Stimulated activated memory B cell treated with anti-CD40 and anti-IgM and Interleukin-4, amounts not matched to agents 10 μg/mL and 1 μg/mL and 100 μg/mL, for 72 hours (primary cell): ENCODE measurements at regions not wholly inside any gene's neighbourhood (a gene's known extent, or its start where the extent isn't known, plus 50 kb on each side); places are given as distances from the start of the nearest gene placed in this dataset.

Source experiments
- ATAC-seq: fragments of 150-1000 bp; cut with Tn5 transposase; 2 replicates; pipeline ENCODE4 v1.10.0; 2021
- H3K27ac Mint-ChIP-seq: one replicate; pipeline ENCODE4 v1.8.0; 2022; ENCODE audit warnings: mild to moderate bottlenecking, mixed read lengths
- H3K27me3 Mint-ChIP-seq: one replicate; pipeline ENCODE4 v1.8.0; 2022; ENCODE audit warnings: mixed read lengths
- H3K36me3 Mint-ChIP-seq: one replicate; pipeline ENCODE4 v1.8.0; 2022; ENCODE audit warnings: mixed read lengths
- H3K4me1 Mint-ChIP-seq: one replicate; pipeline ENCODE4 v1.8.0; 2022; ENCODE audit warnings: mixed read lengths
- H3K4me3 Mint-ChIP-seq: one replicate; pipeline ENCODE4 v1.8.0; 2022; ENCODE audit warnings: mild to moderate bottlenecking, moderate library complexity, mixed read lengths
- H3K9me3 Mint-ChIP-seq: one replicate; pipeline ENCODE4 v1.8.0; 2022; ENCODE audit warnings: mixed read lengths

DNA sequence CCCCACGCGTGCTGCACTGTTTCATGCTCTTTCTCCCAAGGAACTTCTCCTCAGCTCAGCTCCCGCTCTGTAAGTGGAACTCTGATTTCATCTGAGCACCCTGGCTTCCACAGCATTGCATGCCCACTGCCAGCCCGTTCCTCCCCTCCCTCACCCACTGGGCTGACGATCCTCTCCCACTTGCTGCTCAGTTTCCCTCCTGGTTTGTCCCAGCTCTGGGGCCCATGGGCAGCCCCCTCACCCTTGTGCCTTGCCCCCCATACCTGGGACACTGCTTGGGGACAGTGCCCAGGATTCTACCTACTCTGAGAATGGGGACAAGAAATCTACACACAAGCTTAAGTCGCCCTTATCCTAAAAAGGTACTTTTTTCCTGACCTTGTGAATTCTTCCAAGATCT lies 115.9 kb upstream of the C1QTNF9B start:
- H3K27me3 Mint-ChIP-seq = peaks cover 23% of the 10 kb centered on the region
- ATAC-seq = no peak
- H3K9me3 Mint-ChIP-seq = no peaks in the 10 kb centered on the region
- H3K36me3 Mint-ChIP-seq = no peaks in the 10 kb centered on the region
- no peaks in the 10 kb centered on the region for H3K4me1 Mint-ChIP-seq
- H3K27ac Mint-ChIP-seq = no peak overlapping the region
- H3K4me3 Mint-ChIP-seq = no peak overlapping the region

DNA sequence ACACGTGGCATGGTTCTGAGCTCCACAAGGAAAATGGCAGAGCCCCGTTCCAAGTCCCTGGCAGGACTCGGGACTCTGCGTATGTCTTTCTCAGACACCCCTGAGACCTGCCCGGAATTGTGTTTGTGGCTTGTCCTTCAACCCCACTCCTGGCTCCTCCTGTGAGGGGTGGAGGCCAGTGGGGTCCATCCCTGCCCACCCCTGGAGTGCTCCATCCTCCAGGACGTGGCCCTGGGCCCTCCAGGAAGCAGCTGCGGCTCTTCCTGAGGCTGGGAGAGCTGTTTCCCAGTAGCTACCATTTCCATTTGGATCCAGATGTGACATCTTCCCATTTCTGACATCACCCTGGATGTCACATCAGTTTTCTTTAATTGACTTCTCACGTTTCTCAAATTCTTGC lies 118.7 kb upstream of the C1QTNF9B start:
- Mint-ChIP-seq H3K27me3 (peaks cover 20% of the 10 kb centered on the region), H3K9me3 (no peaks in the 10 kb centered on the region), H3K4me1 (no peaks in the 10 kb centered on the region), H3K36me3 (no peaks in the 10 kb centered on the region), H3K27ac (no peak overlapping the region), H3K4me3 (no peak overlapping the region)
- no peak for ATAC-seq

DNA sequence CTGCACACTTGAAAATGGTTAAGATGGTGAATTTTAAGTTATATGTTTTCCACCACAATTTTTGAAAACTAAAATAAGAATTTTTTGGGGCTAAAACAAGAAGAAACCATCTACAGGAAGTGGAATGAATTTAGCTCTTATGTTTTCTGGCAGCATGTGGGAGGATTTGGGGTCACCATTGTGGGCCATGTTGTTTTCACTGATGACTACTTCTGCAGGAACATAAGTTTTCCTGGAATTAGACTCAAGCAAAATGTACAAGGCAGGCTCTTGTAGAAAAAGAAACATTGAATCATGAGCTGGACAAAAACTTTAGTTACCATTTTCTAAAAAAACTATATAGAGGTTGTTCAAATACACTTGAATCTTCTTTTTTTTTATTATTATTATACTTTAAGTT lies 125.3 kb upstream of the C1QTNF9B start:
- H3K27ac Mint-ChIP-seq = no peak overlapping the region

DNA sequence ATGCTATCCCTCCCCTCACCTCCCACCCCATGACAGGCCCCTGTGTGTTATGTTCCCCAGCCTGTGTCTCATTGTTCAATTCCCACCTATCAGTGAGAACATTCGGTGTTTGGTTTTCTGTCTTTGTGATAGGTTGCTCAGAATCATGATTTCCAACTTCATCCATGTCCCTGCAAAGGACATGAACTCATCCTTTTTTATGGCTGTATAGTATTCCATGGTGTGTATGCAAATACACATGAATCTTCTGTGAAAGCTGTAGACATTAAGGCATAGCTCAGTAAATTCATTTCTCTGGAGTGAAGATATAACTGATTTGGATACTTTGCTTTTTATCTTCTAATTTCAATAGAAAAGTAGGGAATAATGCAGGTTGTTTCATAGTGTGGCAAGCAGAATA lies 125.8 kb upstream of the C1QTNF9B start:
- no peak for ATAC-seq
- Mint-ChIP-seq H3K4me3 (no peak overlapping the region), H3K4me1 (no peaks in the 10 kb centered on the region), H3K9me3 (no peaks in the 10 kb centered on the region), H3K27me3 (peaks cover 9% of the 10 kb centered on the region), H3K36me3 (no peaks in the 10 kb centered on the region), H3K27ac (no peak overlapping the region)

More for the DNA sequence above, 125.3 kb upstream of the C1QTNF9B start:
- H3K27me3 Mint-ChIP-seq = peaks cover 9% of the 10 kb centered on the region
- H3K4me3 Mint-ChIP-seq = no peak overlapping the region
- no peak for ATAC-seq
- H3K36me3 Mint-ChIP-seq = no peaks in the 10 kb centered on the region
- H3K9me3 Mint-ChIP-seq = no peaks in the 10 kb centered on the region
- no peaks in the 10 kb centered on the region for H3K4me1 Mint-ChIP-seq

DNA sequence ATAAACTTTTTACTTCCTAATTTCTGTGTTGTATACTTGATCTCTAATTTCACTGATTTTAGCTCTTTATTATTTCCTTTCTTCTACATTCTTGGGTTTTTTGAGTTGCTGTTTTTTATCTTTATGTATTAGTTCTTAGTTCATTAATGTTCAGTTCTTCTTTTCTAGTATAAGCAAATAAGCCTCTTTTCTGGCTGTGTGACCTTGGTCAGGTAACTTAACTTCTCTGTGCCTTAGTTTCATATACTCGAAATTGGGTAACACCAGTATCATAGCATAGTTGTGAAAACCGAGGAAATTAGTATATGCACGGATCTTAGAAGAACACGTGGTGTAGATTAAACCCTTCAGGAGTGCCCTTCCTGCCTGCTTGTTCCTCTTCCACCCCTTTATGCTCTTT lies 130.2 kb upstream of the C1QTNF9B start:
- peaks cover 34% of the 10 kb centered on the region for H3K27me3 Mint-ChIP-seq
- ATAC-seq = no peak
- peaks cover 4% of the 10 kb centered on the region for H3K9me3 Mint-ChIP-seq
- no peaks in the 10 kb centered on the region for H3K4me1 Mint-ChIP-seq
- no peak overlapping the region for H3K27ac Mint-ChIP-seq
- no peak overlapping the region for H3K4me3 Mint-ChIP-seq
- no peaks in the 10 kb centered on the region for H3K36me3 Mint-ChIP-seq

DNA sequence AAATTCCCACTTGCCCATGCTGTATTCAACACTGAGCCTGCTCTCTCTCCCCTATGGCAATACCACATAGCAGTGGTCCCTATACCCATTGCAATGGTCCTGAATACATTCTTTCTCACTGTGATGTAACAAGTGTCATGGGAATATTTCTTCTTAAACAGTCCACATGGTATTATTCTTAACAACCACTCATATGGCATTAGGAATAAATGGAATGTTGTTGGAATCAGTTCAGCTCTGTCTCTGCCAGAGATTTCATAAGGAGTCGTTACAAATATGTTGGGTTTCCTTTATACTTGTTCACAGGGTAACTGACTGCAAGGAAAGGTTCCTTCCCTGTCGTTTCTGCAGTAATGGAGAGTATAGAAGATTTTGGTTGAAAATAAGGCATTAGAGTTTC lies 128.3 kb upstream of the SPATA13 start:
- H3K27me3 Mint-ChIP-seq = peaks cover 26% of the 10 kb centered on the region
- no peak for ATAC-seq
- H3K9me3 Mint-ChIP-seq = peaks cover 4% of the 10 kb centered on the region
- no peaks in the 10 kb centered on the region for H3K4me1 Mint-ChIP-seq
- H3K4me3 Mint-ChIP-seq = no peak overlapping the region
- no peak overlapping the region for H3K27ac Mint-ChIP-seq
- no peaks in the 10 kb centered on the region for H3K36me3 Mint-ChIP-seq

DNA sequence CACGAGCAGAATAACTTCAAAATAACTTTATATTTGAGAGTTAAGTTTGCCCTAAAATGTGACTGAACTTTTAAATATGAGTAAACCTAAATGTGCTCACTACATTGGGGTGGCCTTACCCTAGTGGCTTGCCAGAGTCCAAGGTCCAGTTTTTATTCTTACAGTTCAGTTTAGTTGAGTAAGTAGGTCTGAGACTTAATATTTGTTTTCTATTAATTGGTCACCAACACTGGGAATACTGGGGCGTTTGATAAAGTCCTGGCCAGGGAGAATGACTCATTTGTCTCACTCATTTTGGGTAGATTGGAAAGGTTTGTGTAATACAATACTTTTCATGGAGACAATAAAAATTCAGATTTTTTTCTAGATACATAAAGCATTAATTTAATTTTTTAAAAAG lies 127.8 kb upstream of the SPATA13 start:
- H3K4me1 Mint-ChIP-seq = no peaks in the 10 kb centered on the region
- H3K36me3 Mint-ChIP-seq = no peaks in the 10 kb centered on the region
- ATAC-seq = no peak
- no peak overlapping the region for H3K4me3 Mint-ChIP-seq
- peaks cover 4% of the 10 kb centered on the region for H3K9me3 Mint-ChIP-seq
- no peak overlapping the region for H3K27ac Mint-ChIP-seq
- peaks cover 26% of the 10 kb centered on the region for H3K27me3 Mint-ChIP-seq

DNA sequence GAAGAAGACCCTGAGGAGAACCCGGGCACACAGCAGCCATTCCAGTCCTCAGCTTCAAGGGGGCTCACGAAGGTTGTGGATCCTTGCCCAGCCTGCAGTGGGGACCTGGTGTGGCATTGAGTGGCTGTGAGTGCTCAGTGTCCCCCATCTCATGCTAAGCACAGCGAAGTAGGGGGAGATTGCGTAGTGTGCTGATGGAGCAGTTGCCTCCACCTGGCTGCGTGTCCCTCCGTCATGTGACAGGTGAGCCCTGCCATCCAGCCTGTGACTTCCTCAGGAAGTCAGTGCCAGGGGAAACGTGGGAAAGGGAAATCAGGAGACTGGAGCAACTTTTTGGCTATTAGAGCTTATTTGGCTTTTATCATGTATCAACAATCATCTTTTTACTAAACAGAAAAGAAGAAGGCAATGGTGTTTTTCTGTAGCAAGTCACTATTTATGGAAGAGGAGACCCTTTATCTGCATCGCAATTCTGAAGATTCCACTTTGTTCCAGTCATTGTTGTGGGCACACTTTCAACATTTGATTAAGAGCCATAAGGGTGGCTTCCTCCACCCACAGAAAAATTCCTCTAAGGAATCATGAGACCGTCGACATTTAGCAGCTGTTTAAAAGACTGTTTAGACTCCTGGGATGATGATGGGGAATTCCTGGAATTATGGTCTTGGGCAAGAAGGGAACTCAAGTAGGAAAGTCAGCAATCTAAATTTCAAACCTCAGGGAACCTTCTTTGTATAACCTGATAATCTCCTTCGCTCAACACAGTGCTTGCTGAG lies 126.8 kb upstream of the SPATA13 start:
- Mint-ChIP-seq H3K27me3 (peaks cover 26% of the 10 kb centered on the region), H3K4me1 (no peaks in the 10 kb centered on the region), H3K27ac (no peak overlapping the region), H3K4me3 (no peak overlapping the region), H3K9me3 (peaks cover 4% of the 10 kb centered on the region), H3K36me3 (no peaks in the 10 kb centered on the region)
- peak; percentile 27 for ATAC-seq

DNA sequence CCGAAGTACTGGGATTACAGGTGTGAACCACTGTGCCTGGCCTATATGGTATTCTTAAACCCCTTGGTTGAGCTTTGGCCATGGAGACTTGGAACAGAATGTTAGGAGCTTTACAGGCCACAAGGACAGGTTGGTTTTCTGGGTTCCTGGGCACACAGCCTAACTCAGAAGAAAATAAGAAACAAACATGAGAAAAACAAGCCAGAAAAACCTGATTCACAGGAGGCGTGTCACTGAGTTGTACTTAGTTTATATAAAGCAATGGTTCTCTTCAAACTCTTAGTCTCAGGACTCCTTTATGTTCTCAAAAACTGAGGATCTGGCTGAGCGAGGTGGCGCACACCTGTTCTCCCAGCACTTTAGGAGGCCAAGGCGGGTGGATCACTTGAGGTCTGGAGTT lies 125.1 kb upstream of the SPATA13 start:
- Mint-ChIP-seq H3K4me3 (no peak overlapping the region), H3K4me1 (peaks cover 9% of the 10 kb centered on the region), H3K27me3 (peaks cover 21% of the 10 kb centered on the region), H3K9me3 (no peaks in the 10 kb centered on the region), H3K27ac (no peak overlapping the region), H3K36me3 (no peaks in the 10 kb centered on the region)
- no peak for ATAC-seq

DNA sequence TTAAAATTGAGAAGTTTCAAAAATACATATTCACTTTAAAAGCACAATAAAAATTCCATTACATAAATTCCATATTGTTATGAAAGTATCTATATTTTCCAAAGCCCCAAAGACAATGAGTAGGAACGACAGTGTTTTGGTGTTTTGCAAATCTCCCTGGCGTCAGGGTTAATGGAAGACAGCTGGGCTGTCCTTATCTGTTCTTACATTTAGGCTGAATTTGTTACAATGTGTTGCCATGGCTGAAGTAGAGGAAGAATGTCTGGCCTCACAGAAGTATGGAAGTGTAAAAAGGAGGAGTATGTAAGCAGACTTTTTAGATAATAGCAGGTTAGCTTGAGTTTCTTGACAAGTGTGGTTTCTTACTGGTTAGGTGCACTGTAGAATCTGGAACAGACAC lies 124.4 kb upstream of the SPATA13 start:
- Mint-ChIP-seq H3K27ac (no peak overlapping the region), H3K27me3 (peaks cover 14% of the 10 kb centered on the region), H3K9me3 (no peaks in the 10 kb centered on the region), H3K4me3 (no peak overlapping the region), H3K36me3 (no peaks in the 10 kb centered on the region), H3K4me1 (peaks cover 9% of the 10 kb centered on the region)
- ATAC-seq = no peak

DNA sequence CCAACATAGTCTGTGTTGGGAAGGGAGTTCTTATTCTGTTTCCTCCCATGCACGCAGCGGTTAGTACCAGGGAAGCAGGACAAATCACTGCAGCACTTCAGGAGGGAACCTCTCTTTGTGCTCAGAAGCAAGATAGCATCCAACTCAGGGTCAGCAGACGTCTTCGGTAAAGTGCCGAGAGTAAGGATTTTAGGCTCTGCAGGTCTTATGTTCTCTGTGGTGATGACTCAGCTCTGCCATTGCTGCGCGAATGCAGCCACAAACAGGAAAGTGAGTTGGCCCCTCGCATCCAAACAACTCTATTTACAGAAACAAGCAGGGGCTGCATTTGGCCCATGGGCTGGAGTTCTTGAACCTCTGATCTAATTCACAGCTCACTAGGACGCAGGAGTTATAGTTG lies 122.1 kb upstream of the SPATA13 start:
- H3K4me3 Mint-ChIP-seq = no peak overlapping the region
- no peaks in the 10 kb centered on the region for H3K27me3 Mint-ChIP-seq
- no peaks in the 10 kb centered on the region for H3K36me3 Mint-ChIP-seq
- peaks cover 9% of the 10 kb centered on the region for H3K4me1 Mint-ChIP-seq
- H3K9me3 Mint-ChIP-seq = no peaks in the 10 kb centered on the region
- ATAC-seq = no peak
- no peak overlapping the region for H3K27ac Mint-ChIP-seq

DNA sequence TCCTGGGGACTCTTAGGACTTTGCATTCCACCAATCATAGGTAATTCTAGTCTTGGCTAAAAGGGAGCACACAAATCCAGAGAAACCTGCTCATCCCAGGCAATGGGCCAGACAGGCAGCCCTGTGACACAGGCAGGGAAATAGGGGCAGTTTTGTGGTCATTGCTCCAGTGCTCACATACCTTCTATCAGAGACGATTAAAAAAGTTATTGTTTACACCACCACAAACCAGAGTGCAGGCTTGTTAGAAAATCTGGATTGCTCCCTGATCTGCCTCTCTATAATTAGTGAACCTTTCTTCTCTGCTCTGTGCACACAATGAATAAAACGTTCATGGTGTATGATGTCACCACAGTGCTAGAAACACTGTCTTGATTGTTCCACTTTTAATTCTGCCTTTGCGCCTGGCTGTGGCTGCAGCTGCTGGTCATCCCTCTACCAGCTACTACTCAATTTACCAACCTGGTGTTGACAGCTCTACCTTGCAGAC lies 121.6 kb upstream of the SPATA13 start:
- no peak overlapping the region for H3K4me3 Mint-ChIP-seq
- no peak overlapping the region for H3K27ac Mint-ChIP-seq
- H3K27me3 Mint-ChIP-seq = no peaks in the 10 kb centered on the region
- ATAC-seq = no peak
- no peaks in the 10 kb centered on the region for H3K36me3 Mint-ChIP-seq
- H3K9me3 Mint-ChIP-seq = no peaks in the 10 kb centered on the region
- peaks cover 9% of the 10 kb centered on the region for H3K4me1 Mint-ChIP-seq

DNA sequence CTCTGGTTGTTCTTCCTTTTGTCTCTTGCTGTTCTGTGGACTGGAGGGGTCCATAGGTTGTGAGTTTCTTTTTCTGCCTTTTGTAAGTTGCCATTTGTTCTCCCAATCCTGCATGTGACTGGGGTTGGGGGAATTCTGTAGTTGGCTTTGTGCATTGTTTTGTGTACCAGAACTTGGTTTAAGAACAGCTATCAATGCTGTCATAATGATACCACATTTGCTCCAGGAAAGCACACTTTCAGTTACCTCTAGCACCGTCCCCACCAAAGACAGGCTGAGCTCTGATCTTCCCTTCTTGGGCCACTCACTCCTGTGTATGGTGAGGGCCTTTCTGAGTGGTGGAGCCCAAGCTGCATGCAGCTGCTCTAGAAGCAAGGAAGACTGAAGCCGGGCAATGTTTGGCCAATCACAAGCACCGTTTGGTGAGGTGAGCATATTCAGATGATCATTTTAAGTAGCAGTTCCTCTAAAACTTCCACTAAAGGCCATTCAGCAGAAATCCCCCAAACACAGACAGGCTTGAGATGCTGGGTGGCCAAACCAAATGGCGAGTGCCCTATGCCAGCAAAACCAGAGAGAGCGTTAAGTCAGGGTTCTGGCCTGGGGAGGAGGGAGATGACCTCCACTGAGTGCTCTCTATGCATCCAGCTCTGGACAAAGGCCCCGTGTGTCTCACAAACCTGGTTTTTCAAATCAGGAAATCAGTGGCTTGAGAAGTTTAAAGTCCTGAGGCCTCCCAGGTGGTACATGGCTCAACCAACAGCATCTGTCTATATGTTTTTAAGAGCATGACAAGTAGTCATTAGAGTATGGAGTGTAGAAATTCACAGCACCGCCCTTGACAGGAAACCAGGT lies 120.7 kb upstream of the SPATA13 start:
- no peak overlapping the region for H3K4me3 Mint-ChIP-seq
- peaks cover 9% of the 10 kb centered on the region for H3K4me1 Mint-ChIP-seq
- H3K27ac Mint-ChIP-seq = no peak overlapping the region
- H3K27me3 Mint-ChIP-seq = no peaks in the 10 kb centered on the region
- ATAC-seq = peak; percentile 81
- H3K36me3 Mint-ChIP-seq = no peaks in the 10 kb centered on the region
- H3K9me3 Mint-ChIP-seq = no peaks in the 10 kb centered on the region

DNA sequence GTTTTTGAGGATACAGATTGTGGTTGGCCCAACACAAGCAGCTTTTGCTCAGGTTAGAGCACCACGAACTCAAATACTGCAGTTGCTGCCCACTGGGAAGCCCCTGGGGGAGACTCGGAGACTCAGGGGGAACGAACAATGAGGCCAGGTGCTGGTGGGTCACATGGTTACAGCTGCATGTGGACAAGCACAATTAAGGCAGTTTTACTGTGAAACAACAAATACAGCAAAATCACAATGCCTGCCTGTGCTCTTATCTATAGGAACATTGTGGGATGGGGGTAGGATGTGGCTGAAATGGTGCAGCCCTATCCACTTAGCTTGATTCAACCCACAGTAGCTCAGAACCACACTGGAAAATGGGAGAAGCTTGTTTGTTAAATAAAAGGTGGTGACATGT lies 119.7 kb upstream of the SPATA13 start:
- no peak overlapping the region for H3K4me3 Mint-ChIP-seq
- H3K27ac Mint-ChIP-seq = no peak overlapping the region
- no peaks in the 10 kb centered on the region for H3K9me3 Mint-ChIP-seq
- peaks cover 9% of the 10 kb centered on the region for H3K4me1 Mint-ChIP-seq
- ATAC-seq = no peak
- H3K36me3 Mint-ChIP-seq = no peaks in the 10 kb centered on the region
- H3K27me3 Mint-ChIP-seq = peaks cover under 1% of the 10 kb centered on the region

DNA sequence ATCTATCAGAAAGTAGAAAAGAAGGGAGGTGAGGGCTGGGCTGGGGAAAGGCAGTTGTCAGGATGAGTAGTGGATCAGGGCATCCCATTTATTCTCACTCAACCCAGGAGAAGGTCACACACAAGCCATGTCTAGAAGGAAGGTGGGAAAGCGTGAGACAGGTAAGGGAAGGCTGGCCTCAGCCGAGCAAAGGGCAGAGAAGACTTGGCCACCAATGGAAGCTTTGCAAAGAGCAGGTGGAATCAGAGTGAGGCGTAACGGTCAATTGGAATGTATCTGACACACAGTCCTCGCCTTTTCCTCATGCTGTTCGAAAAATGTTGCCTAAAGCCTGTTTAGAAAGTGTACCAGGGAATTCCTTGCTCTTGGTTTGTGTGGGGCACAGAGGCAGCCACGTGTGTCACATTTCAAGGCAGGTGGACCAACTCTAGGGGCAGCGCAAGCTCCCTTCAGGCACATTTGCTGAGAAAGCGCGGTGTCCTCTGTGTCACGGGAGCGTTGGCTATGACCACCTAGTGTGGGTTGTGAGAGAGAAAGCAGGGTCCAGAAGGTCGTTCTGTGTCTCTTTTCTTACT lies 118.8 kb upstream of the SPATA13 start:
- Mint-ChIP-seq H3K9me3 (peaks cover 1% of the 10 kb centered on the region), H3K27ac (no peak overlapping the region), H3K4me3 (no peak overlapping the region), H3K36me3 (peaks cover 2% of the 10 kb centered on the region), H3K4me1 (peaks cover 9% of the 10 kb centered on the region), H3K27me3 (peaks cover 9% of the 10 kb centered on the region)
- ATAC-seq = no peak
